GM06990 (cell line): ENCODE measurements at regions not wholly inside any gene's neighbourhood (a gene's known extent, or its start where the extent isn't known, plus 50 kb on each side); places are given as distances from the start of the nearest gene placed in this dataset.

Source experiments
- DNase-seq: peaks from one replicate; pipeline ENCODE4 v3.0.0-alpha.2; 2011; ENCODE audit not compliant: insufficient read length; ENCODE audit errors: extremely low read depth
- H3K27me3 ChIP-seq: replicated peaks from 2 replicates; pipeline ENCODE4 v1.6.0; 2011; ENCODE audit warnings: low read length; ENCODE audit not compliant: control insufficient read depth, insufficient read depth
- H3K36me3 ChIP-seq: 2 replicates; pipeline ENCODE4 v1.5.1; 2011; ENCODE audit warnings: low read length; ENCODE audit not compliant: control insufficient read depth, insufficient read depth
- H3K4me3 ChIP-seq: replicated peaks from 2 replicates; pipeline ENCODE4 v1.5.1; 2011; ENCODE audit warnings: low read depth, mild to moderate bottlenecking, control low read depth, low read length
- TF ChIP-seq, protein P1 (sequence below): IDR thresholded peaks from 2 replicates; pipeline ENCODE4 v1.5.1; 2011; ENCODE audit warnings: low read length, control low read depth, mild to moderate bottlenecking, inconsistent platforms; ENCODE audit not compliant: insufficient read depth, poor library complexity, severe bottlenecking

DNA sequence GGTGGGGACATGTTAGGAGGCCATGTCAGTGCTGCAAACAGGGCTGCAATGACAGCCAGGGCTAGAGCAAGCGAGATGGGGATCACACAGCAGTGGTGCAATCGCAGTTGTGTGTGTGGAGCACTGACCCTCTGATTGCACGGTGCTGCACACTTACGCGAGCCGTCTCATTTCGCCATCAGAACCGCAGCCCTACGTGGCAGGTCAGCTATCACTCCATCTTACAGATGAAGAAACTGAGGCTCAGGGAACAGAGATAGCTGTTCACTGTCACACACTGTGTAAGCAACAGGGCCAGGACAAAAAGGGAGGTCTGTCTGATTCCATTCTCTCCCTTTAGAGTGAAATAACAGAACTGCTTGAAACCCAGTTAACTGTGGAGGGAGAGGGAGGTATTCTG is 104.8 kb upstream of the SLC45A1 start:
- no peak for DNase-seq
- H3K4me3 ChIP-seq = no peak overlapping the region
- TF ChIP-seq, protein P1, sequence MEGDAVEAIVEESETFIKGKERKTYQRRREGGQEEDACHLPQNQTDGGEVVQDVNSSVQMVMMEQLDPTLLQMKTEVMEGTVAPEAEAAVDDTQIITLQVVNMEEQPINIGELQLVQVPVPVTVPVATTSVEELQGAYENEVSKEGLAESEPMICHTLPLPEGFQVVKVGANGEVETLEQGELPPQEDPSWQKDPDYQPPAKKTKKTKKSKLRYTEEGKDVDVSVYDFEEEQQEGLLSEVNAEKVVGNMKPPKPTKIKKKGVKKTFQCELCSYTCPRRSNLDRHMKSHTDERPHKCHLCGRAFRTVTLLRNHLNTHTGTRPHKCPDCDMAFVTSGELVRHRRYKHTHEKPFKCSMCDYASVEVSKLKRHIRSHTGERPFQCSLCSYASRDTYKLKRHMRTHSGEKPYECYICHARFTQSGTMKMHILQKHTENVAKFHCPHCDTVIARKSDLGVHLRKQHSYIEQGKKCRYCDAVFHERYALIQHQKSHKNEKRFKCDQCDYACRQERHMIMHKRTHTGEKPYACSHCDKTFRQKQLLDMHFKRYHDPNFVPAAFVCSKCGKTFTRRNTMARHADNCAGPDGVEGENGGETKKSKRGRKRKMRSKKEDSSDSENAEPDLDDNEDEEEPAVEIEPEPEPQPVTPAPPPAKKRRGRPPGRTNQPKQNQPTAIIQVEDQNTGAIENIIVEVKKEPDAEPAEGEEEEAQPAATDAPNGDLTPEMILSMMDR = no peak
- no peaks in the 10 kb centered on the region; the same call in 1 of the 2 replicates for H3K27me3 ChIP-seq
- no peaks in the 10 kb centered on the region for H3K36me3 ChIP-seq

DNA sequence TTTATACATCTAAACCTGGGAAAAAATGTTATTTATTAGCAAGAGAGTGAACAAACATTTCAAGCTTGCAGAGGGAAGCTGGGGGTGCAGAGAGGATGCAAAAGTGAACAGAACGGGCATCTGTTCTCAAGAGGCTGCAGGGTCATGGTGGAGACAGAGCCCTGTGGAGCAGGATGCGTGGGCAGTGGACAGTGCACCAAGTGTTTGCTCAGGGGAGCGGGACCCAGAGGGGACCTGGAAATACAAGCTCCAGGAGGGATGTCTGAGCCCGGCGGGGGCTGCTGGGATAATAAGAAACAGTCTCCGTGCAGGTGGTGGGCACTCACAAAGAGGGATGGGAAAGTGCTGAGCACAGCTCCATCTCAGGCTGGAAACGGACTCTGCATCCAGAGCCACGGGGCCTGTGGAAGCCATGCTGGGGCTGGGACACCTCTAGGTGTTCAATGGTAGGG is 105.3 kb upstream of the SLC45A1 start:
- no peak for DNase-seq
- Histone ChIP-seq H3K4me3 (no peak overlapping the region), H3K27me3 (no peaks in the 10 kb centered on the region; the same call in 1 of the 2 replicates), H3K36me3 (no peaks in the 10 kb centered on the region)
- TF ChIP-seq, protein P1 = no peak

- TF ChIP-seq, protein P1 = no peak
- DNase-seq = no peak
- no peaks in the 10 kb centered on the region; the same call in 1 of the 2 replicates for H3K27me3 ChIP-seq
Measured at GRCh38 chr1:8211883-8212579, 105.9 kb upstream of the SLC45A1 start.

GRCh38 chr1:8211251-8211882 is 106.5 kb upstream of the SLC45A1 start:
- TF ChIP-seq, protein P1 = no peak
- no peak overlapping the region for H3K4me3 ChIP-seq
- no peaks in the 10 kb centered on the region for H3K36me3 ChIP-seq
- H3K27me3 ChIP-seq = no peaks in the 10 kb centered on the region; the same call in 1 of the 2 replicates
- DNase-seq = no peak

More at GRCh38 chr1:8211883-8212579, 105.9 kb upstream of the SLC45A1 start:
- Histone ChIP-seq H3K36me3 (no peaks in the 10 kb centered on the region), H3K4me3 (no peak overlapping the region)

GRCh38 chr1:8207202-8207601 is 110.7 kb upstream of the SLC45A1 start:
- H3K4me3 ChIP-seq = no peak overlapping the region
- no peaks in the 10 kb centered on the region for H3K36me3 ChIP-seq
- no peak for DNase-seq
- TF ChIP-seq, protein P1 = no peak
- H3K27me3 ChIP-seq = peaks cover 2% of the 10 kb centered on the region; the same call in 1 of the 2 replicates
